Right lobe of liver (tissue), 6 donors: ENCODE measurements at regions not wholly inside any gene's neighbourhood (a gene's known extent, or its start where the extent isn't known, plus 50 kb on each side); places are given as distances from the start of the nearest gene placed in this dataset.

Experiments used
- ATAC-seq, 4 donors: fragments of 200-7000 bp; cut with Tn5 transposase; one replicate each; pipeline ENCODE4 v1.9.1; 2020; ENCODE audit warnings: mild to moderate bottlenecking in 4 of 4, moderate library complexity in 4 of 4
- DNase-seq, 3 donors: peaks; one replicate each; pipeline ENCODE4 v3.0.0-alpha.2; 2020
- H3K27ac ChIP-seq, 3 donors: fragments of 200-600 bp; one replicate each; pipeline ENCODE4 v1.8.0; 2022
- H3K27me3 ChIP-seq, 2 donors: fragments of 200-600 bp; one replicate each; pipeline ENCODE4 v1.8.0; 2022
- H3K36me3 ChIP-seq, 4 donors: fragments of 200-600 bp; sonication (generic) in 1 of 4; one replicate each; pipeline versions ENCODE4 v1.5.1 to v1.8.0; 2017 to 2022; ENCODE audit warnings: control low read depth in 1 of 4
- H3K4me1 ChIP-seq, 4 donors: fragments of 200-600 bp; sonication (generic) in 1 of 4; one replicate each; pipeline versions ENCODE4 v1.5.1 to v1.8.0; 2017 to 2022; ENCODE audit warnings: control low read depth in 1 of 4
- H3K4me3 ChIP-seq, 3 donors: fragments of 200-600 bp; one replicate each; pipeline ENCODE4 v1.8.0; 2022
- H3K9me3 ChIP-seq, 4 donors: fragments of 200-600 bp; sonication (generic) in 1 of 4; one replicate each; pipeline versions ENCODE4 v1.5.1 to v1.8.0; 2017 to 2022; ENCODE audit warnings: control low read depth in 1 of 4
- POLR2A ChIP-seq: fragments of 450-650 bp; IDR thresholded peaks from one replicate; pipeline ENCODE4 v1.6.1; 2017; ENCODE audit warnings: antibody characterized with exemption, mild to moderate bottlenecking
- WGBS: methylation state at CpG from one replicate; pipeline ENCODE4 v1.1.6; 2018; ENCODE audit warnings: low coverage, low lambda C conversion rate; ENCODE audit not compliant: insufficient coverage; ENCODE audit errors: missing lambda C conversion rate; 5-methylcytosine and 5-hydroxymethylcytosine counted together
- intact Hi-C, 2 donors: fragments of 100-400 bp; cut with DNase I; formaldehyde crosslinking; loops; one replicate each; pipeline versions ENCODE4 v1.11.2 to v1.14.1; 2022
- TF ChIP-seq, protein P1 (sequence below), 4 donors: fragments of 200-600 bp in 3 of 4; fragments of 450-650 bp in 1 of 4; IDR thresholded peaks; one replicate each; pipeline versions ENCODE4 v1.5.1 to v1.8.0; 2016 to 2022; ENCODE audit warnings: antibody characterized with exemption in 4 of 4, mild to moderate bottlenecking in 2 of 4
- donor health status: DM: no; HTN: yes; CAD: no.
- donor health status: DM: no; HTN: no; CAD: no.
- donor health status: DM: no; HTN: no; CAD: no.
- donor health status: DM: no; HTN: yes; CAD: no.
- donor health status: DM: no; HTN: yes; CAD: no.

DNA sequence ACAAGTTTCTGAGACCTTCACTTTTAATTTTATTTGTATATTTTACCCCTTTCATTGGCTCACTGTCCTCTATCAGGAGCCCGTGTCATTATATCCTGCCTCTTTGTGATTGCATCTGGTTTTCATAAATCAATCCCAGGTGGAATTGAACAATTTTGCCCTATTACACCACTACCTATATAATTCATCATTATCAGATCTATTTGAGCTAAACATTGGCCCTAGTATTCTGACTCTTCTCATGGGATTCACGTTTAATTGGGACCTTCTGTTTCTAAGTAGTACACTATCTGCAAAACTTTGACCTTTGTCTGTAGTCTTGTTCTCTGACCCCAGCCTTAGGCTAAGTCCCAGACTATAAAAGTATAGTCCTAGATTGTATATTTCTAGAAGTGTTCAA lies 114.1 kb downstream of the FAT4 start:
- H3K9me3 ChIP-seq = no peaks in the 10 kb centered on the region
- no peaks in the 10 kb centered on the region for H3K4me1 ChIP-seq
- WGBS = 58% methylated on average over 2 of the region's 2 CpGs
- intact Hi-C loops = no loop called here
- no peak overlapping the region for H3K4me3 ChIP-seq
- H3K27me3 ChIP-seq = no peaks in the 10 kb centered on the region
- no peak overlapping the region for H3K27ac ChIP-seq
- TF ChIP-seq POLR2A = no peak
- TF ChIP-seq, protein P1, sequence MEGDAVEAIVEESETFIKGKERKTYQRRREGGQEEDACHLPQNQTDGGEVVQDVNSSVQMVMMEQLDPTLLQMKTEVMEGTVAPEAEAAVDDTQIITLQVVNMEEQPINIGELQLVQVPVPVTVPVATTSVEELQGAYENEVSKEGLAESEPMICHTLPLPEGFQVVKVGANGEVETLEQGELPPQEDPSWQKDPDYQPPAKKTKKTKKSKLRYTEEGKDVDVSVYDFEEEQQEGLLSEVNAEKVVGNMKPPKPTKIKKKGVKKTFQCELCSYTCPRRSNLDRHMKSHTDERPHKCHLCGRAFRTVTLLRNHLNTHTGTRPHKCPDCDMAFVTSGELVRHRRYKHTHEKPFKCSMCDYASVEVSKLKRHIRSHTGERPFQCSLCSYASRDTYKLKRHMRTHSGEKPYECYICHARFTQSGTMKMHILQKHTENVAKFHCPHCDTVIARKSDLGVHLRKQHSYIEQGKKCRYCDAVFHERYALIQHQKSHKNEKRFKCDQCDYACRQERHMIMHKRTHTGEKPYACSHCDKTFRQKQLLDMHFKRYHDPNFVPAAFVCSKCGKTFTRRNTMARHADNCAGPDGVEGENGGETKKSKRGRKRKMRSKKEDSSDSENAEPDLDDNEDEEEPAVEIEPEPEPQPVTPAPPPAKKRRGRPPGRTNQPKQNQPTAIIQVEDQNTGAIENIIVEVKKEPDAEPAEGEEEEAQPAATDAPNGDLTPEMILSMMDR (IDR thresholded peaks at IDR 0.05) = no peak
- H3K36me3 ChIP-seq = no peaks in the 10 kb centered on the region
- ATAC-seq (no peak), DNase-seq (no peak)

DNA sequence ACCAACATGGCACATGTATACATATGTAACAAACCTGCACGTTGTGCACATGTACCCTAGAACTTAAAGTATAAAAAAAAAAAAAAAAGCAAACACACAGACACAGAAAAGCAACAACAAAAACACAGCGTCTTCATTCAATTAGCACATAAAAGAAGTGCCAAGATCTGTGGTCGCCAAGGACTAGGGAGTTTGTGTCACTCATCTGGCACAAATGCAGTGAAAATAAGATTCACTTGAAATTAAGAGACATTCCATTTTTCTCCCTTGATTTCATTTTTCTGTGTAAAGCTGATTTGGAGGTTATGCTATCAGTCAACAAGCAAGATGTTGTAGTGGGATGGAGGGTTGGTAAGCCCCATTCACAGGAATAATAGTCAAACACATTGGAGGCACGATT lies 115.3 kb downstream of the FAT4 start:
- H3K4me1 ChIP-seq = no peaks in the 10 kb centered on the region
- no peak overlapping the region for H3K27ac ChIP-seq
- TF ChIP-seq, protein P1 (IDR thresholded peaks at IDR 0.05) = no peak
- no peak for TF ChIP-seq POLR2A
- WGBS = 79% methylated on average over 4 of the region's 4 CpGs
- no peaks in the 10 kb centered on the region for H3K27me3 ChIP-seq
- DNase-seq (no peak), ATAC-seq (no peak)
- H3K4me3 ChIP-seq = no peak overlapping the region
- intact Hi-C loops = no loop called here
- no peaks in the 10 kb centered on the region for H3K36me3 ChIP-seq
- H3K9me3 ChIP-seq = no peaks in the 10 kb centered on the region

DNA sequence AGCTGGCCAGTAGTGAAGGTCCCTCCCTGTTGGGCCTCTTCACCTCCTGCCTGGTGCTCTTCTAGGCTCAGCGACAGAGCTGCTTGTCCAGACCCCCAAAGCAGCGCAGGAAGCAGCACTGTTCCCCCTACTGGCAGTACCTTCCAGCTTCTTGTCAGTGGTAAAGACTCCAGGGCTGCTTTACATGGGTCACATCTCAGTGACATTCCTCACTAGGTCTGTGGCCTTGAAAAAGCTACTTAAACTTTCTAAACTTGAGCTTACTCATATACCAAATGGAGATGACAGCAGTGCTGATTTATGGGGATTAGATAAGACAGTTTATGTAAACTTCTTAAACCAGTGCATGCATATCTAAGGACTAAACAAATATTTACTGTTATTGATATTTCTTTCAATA lies 117.3 kb downstream of the FAT4 start:
- H3K27ac ChIP-seq = no peak overlapping the region
- no peaks in the 10 kb centered on the region for H3K36me3 ChIP-seq

DNA sequence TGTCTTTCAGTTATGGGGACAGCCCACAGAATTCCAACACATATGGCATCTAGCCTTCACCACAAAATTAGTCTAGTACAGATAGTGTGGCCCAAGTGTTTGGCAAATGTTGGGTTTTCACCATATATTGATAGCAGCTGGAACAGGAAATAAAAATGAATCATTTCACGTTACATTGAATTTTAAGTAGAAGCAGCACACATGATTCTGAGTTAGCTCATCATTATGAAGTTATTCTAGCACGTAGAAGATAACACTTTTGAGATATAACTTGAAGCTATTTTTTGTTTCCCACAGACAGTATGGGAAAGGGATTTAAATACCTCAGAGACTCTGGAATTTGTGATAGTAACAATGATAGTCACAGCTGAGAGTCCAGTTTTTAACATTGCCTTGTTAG lies 118.7 kb downstream of the FAT4 start:
- no peaks in the 10 kb centered on the region for H3K27me3 ChIP-seq
- TF ChIP-seq, protein P1 (IDR thresholded peaks at IDR 0.05) = no peak
- TF ChIP-seq POLR2A = no peak
- intact Hi-C loops = no loop called here
- no peaks in the 10 kb centered on the region for H3K36me3 ChIP-seq
- ATAC-seq (no peak), DNase-seq (no peak)
- H3K9me3 ChIP-seq = no peaks in the 10 kb centered on the region
- no peak overlapping the region for H3K4me3 ChIP-seq
- 37% methylated on average over 2 of the region's 2 CpGs for WGBS
- H3K4me1 ChIP-seq = no peaks in the 10 kb centered on the region
- no peak overlapping the region for H3K27ac ChIP-seq

More for the DNA sequence above, 117.3 kb downstream of the FAT4 start:
- intact Hi-C loops = no loop called here
- no peak for TF ChIP-seq POLR2A
- TF ChIP-seq, protein P1 (IDR thresholded peaks at IDR 0.05) = peak in 1 of 4 donors; percentile 9
- no peaks in the 10 kb centered on the region for H3K27me3 ChIP-seq
- H3K4me1 ChIP-seq = no peaks in the 10 kb centered on the region
- DNase-seq (no peak), ATAC-seq (peak in 3 of 4 donors; percentile 23 to 53 (median 39))
- no peaks in the 10 kb centered on the region for H3K9me3 ChIP-seq
- no peak overlapping the region for H3K4me3 ChIP-seq
- WGBS = 68% methylated on average over 2 of the region's 2 CpGs

DNA sequence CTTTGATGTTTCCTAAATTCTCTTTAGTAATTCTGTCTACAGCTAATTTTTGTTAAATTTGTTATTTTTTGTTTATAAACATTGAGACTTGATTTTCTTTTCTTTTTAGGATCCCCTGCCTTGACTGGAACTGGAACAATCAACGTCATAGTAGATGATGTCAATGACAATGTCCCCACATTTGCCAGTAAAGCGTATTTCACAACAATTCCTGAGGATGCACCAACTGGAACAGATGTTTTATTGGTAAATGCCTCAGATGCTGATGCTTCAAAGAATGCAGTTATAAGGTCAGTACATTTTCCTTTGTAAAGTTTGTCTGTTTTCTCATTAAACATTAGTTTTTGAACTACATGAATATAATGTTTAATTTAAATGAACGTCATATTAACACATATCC lies 119.4 kb downstream of the FAT4 start:
- intact Hi-C loops = no loop called here
- Histone ChIP-seq H3K4me1 (no peaks in the 10 kb centered on the region), H3K27ac (no peak overlapping the region), H3K4me3 (no peak overlapping the region), H3K27me3 (no peaks in the 10 kb centered on the region), H3K36me3 (no peaks in the 10 kb centered on the region), H3K9me3 (no peaks in the 10 kb centered on the region)
- 88% methylated on average over 3 of the region's 3 CpGs for WGBS
- no peak for ATAC-seq
- DNase-seq = no peak
- TF ChIP-seq POLR2A = no peak
- TF ChIP-seq, protein P1 (IDR thresholded peaks at IDR 0.05) = no peak
